ENCODE measurements at regions not wholly inside any gene's neighbourhood (a gene's known extent, or its start where the extent isn't known, plus 50 kb on each side); places are given as distances from the start of the nearest gene placed in this dataset.

- TF ChIP-seq POLR2A (IDR thresholded peaks at IDR 0.05; ENCODE audit: low read depth, low read length), result no peak
- no peak for TF ChIP-seq POLR2AphosphoS5 (IDR thresholded peaks at IDR 0.05; ENCODE audit: low read depth, low read length)
- TF ChIP-seq TAF1 (IDR thresholded peaks at IDR 0.05; ENCODE audit: borderline replicate concordance, low read depth, low read length), result no peak
Measured at GRCh38 chrX:10966057-10966456, 145.1 kb upstream of the HCCS start.
